ENCODE measurements at regions not wholly inside any gene's neighbourhood (a gene's known extent, or its start where the extent isn't known, plus 50 kb on each side); places are given as distances from the start of the nearest gene placed in this dataset.
"Not testable (repeated sequence)": the region's sequence is repeated elsewhere in the genome, so short reads cannot be mapped to it uniquely, and the experiment has no call there.

- no peak for DNase-seq
These were observed 113.1 kb downstream of the KLF5 start for GRCh38 chr13:73171926-73172325.

DNA sequence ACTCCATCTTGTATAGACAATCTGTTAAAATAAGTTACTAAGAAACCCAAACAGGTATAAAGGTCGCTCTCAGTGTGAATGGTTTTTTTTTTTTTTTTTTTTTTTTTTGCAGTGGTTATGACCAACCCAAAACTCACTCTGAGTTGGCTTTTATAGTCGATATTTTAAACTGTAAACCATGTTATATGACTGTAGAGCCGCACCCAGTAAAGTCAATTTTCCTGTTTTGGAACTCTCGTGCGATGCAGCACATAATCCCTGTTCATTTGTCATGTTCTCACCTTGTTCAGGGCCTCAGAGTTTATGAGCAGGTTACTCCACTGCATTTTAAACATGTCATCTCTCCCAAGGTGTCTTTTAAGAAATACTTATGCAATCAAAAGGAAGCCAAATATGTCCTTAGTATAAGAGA lies 112.5 kb downstream of the KLF5 start:
- DNase-seq: no peak

DNA sequence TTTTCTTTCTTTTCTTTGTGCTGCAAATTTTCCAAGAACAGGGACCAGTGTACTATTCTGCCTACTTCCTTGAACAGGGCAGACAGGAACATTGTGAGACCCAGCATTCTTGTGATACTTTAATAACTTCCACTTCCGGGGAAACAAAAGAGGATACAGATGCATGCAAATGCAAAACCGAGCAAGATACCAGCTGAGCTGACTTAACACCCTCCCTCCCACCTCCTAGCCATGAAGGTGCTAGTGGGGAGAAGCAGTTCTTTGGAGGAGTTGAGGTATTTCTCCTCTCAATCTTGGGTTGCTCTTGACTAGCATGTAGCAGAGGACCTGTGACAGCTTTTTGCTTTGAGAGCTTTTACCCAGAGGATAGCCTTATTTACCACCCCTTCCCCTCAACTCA lies 111.2 kb downstream of the KLF5 start:
- DNase-seq: no peak

DNA sequence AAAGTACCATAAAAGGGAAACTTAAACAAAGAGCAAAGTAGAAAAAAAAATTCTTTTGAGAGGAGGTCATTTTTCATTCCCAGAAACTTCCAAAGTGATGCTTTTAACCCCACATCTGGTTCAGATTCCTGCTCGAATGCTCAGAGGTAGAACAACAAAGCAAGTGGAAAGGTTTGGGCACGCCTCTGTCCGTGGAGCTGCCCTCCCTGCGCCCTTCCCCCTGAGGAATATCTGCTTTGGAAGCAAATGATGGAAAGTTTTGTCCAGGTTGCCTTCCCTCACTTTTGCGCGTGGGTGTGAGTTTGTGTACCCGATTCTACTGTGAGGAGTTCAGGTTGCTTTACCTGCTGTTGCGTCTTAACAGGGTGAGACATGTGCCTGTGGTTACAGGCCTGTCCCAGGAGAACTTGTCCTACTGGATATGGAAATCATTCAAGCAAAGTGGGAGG lies 110.2 kb downstream of the KLF5 start:
- no peak for DNase-seq

DNA sequence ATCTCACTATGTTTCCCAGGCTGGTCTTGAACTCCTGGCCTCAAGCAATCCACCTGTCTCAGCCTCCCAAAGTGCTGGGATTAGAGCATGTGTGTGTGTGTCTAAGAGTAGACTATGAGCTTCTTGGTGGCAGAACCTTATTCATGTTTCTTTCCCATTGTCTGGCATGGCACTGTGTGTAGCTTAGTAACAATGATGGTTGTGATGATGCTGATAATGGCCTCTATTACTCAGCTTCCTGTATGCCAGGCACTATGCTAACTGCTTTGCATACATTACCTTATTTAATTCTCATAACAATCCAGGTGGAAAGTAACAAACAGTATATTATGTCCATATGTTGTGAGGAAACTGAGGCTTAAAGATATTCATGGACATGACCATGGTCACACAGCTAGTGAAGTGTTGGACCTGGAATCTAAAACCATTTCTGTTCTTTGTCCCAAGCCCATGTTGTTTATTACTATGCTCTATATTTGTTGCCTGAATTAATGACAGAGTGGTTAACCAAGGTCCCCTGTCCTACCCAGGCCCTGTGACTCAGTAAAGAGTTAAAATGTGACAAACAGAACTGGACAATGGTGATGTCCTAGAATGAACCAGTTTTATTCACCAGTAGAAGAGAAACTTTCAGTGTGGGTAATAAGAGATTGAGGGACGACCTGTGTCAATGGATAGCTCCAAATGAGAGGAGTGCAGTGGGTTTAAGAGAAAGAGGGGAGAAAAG lies 109.6 kb downstream of the KLF5 start:
- DNase-seq: no peak

DNA sequence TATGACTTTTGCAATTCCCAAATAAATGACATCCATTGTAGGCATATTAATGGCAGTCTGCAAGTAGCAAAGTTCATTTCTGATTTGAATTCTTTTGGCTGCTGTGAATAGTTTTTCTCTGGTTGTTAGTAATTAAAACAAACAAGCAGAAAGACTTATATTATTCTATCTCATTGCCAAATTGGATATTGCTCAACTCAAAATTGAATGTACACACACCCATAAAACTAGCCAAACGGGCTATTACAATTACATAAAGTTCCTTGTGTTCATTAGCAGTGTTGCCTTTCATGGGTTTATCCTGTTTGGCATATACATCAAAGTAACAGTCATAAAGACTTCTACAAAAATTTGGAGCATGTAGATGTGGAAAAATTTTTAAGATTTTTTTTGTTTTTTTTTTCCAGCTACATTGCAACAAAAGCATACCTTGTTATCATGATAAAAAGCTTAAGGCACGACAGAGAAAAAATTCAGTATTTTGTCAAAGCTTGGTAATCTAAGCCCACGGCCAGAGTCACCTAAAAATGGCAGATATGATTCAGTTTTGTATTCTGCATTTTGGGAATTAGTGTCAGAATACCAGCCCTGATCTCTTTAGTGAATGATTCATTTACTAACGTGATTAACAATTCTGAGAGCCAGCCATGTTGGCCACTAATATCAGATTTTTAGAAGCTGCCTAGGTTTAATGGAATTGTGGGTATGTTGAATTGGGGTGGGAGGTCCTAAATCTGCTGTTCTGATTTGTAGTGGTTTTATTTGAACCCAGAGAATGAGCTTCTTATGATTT lies 108.4 kb downstream of the KLF5 start:
- DNase-seq: no peak

- DNase-seq: no peak
These were observed 107.4 kb downstream of the KLF5 start for GRCh38 chr13:73166204-73166603.

DNA sequence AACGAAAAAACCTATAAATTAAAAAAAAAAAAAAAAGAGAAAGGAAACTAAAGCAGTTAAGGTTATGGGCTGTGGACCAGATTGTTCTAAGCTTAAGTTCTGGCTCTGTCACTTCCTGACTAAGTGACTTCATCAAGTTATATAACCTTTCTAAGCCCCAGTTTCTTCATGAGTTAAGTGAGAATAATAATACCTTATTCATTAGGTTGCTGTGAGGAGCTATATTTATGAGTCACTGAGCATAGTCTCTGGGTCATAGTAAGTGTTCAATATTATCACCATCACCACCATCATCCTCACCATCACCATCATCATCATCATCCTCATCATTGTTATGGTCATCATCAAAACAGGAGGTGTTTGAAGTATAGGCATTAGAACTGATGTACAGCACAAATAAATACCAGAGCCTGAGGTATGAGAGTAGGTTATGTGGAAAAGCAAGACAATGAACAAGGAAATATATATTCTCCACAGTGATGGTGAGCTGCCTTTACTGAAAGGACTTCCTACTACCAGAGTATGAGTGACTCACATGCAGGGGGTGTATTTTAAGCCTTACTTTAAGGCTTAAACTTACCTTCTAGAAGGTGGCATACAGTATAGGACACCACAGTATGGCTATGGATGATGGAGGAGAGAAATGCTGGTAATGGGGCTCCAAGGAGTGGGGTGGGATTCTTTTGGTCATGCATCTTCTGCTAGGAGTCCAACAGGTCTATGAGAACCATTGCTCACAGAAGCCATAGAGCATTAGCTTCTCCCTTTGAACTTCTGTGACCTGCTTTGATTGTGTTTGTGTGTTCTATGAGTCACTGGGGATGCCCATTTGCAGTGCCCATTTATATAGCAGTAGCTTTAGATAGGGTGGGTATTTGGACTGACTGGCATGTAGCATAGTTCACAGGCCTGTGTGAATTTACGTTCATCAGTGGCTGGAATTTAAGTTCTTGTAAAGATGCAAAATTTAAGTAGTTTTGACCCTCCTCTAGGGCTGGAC lies 104.4 kb downstream of the KLF5 start:
- no peak for DNase-seq

- not testable (repeated sequence) for DNase-seq
These were observed 101.7 kb downstream of the KLF5 start for GRCh38 chr13:73160371-73161031.

- no peak for DNase-seq
These were observed 100.0 kb downstream of the KLF5 start for GRCh38 chr13:73158851-73159250.

DNA sequence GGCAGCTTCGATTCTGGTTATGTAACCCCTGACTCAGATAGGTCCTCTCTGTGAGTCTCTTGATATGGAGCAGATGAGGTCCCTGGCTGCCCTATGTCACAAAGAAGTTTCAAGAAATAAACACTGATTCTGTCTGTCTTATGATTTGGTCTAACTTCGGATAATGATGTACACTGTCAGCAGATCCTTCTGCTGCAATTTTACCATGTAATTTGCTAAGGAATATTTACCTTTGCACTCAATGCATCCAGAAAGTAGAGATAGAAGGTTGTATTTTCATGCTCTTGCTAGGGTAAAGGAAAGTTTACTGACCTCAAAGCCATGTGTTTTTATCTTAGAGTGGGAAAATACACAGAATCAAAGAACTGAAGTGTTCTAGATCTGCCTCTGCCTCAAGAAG lies 98.2 kb downstream of the KLF5 start:
- DNase-seq: no peak

GRCh38 chr13:73146707-73147106 lies 87.9 kb downstream of the KLF5 start:
- no peak for DNase-seq

DNA sequence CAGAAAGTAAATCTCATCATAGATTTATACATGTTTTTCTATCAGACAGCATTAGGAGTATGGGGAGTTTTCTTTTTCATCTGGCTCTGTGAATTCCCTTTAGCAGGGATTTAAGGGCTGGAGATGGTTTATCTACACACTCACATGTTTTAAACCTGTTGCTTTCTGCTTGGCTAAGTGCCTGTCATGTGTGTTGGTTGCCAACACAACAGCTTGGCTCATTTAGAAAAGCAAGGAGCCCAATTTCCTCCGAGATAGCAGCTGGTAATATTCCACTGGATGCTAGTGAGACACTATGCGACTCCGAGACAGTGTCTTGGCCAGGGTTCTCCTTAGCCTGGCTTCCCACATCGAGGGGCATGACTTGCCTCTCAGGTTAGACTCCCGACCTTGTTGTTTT lies 83.3 kb downstream of the KLF5 start:
- DNase-seq: no peak

GRCh38 chr13:73141292-73141771 lies 82.5 kb downstream of the KLF5 start:
- no peak for DNase-seq

GRCh38 chr13:73140801-73141200 lies 82.0 kb downstream of the KLF5 start:
- DNase-seq: no peak

- no peak for DNase-seq
These were observed 80.1 kb downstream of the KLF5 start for GRCh38 chr13:73138638-73139491.

DNA sequence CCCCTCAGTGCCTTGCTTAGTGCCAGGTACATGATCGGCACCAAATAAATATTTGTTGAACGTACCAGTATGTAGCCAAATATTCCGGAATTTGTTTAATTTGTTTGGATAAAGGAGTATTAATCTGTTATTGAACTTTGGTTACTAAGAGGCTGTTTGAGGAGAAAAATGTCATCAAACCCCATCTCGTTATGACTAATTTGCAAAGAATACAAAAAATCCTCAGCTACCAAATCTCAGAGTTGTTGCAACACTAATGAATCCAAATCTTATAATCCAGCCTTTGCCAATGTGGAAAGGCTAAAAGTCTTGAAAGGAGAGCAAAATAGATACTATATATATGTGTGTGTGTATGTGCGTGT lies 79.5 kb downstream of the KLF5 start:
- no peak for DNase-seq

GRCh38 chr13:73136776-73137175 lies 78.0 kb downstream of the KLF5 start:
- DNase-seq: no peak

DNA sequence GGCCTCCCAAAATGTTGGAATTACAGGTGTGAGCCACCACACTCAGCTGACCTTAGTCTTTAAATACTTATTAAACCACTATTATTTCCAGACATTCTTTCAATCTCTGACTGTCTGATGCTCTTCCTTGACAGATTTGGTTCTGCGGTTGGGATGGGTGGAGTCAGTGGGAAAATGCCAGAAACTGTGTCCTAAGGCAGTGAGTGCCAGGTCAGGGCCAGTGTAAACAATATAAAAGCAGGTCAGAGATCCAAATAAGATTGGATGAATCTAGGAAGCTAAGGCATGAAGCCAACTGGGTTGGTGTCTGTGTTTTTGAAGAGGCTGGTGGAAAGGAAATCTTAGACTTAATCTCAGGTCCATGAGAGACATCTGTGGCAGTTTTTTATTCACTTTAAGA lies 74.7 kb downstream of the KLF5 start:
- no peak for DNase-seq

GRCh38 chr13:73131247-73131646 lies 72.4 kb downstream of the KLF5 start:
- DNase-seq: no peak

DNA sequence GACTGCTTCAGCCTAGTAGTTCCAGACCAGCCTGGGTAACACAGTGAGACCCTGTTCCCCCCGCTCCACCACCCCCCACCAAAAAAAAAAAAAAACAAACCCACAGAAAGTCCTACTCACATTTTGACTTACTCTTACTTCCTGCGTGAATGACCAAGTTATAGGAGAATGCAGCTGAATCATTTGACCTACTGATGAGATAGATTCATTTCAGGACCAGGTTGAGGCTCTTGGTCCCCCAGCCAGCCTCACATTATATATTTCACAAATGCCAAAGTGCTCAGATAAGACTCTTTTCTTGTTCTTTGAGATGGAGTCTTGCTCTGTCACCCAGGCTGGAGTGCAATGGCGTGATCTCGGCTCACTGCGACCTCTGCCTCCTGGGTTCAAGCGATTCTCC lies 70.2 kb downstream of the KLF5 start:
- DNase-seq: no peak

Measured in stimulated activated naive CD4-positive, alpha-beta T cell treated with Interleukin-2 at 50 U/mL for 16 hours (primary cell).